NT2/D1 (cell line): ENCODE measurements at regions not wholly inside any gene's neighbourhood (a gene's known extent, or its start where the extent isn't known, plus 50 kb on each side); places are given as distances from the start of the nearest gene placed in this dataset.

Experiments
- YY1 ChIP-seq: IDR thresholded peaks from 2 replicates; pipeline ENCODE4 v1.6.1; 2011; ENCODE audit not compliant: insufficient read length, insufficient read depth
- ZNF274 ChIP-seq: IDR thresholded peaks from 2 replicates; pipeline ENCODE4 v1.6.1; 2011; ENCODE audit warnings: mild to moderate bottlenecking, low read depth, low read length

DNA sequence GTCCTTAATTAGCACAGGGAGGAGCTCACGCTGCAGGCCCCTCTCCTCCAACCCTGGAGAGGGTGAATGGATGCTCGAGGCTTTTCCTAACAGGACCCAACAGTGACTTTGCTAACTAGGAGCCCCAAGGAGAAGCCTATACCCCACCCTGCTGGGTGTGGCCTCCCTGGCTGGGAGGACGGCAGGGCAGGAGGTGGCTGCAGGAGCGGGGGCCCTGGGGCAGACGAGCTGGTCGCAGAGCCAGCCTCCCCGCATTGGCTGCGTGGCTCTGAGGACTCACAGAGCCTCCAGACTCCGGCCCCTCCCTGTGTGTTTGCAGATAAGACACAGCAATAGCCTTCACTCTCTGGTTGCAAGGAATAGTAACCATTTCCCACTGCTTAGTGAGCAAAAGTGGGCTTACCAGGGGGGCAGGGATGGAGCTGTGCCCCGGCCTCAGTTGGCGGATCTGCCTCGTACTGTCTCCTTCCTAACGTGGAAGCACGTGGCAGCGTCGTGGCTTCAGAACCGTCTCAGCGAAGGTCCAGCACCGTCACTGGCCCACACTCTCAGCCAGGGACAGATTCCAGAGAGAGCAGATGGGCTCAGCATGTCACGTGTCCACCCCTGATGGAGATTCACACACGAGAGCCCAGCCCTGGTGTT lies 1087.5 kb downstream of the BRD1 start:
- TF ChIP-seq ZNF274 (no peak), YY1 (no peak)
